ENCODE measurements at regions not wholly inside any gene's neighbourhood (a gene's known extent, or its start where the extent isn't known, plus 50 kb on each side); places are given as distances from the start of the nearest gene placed in this dataset.

DNA sequence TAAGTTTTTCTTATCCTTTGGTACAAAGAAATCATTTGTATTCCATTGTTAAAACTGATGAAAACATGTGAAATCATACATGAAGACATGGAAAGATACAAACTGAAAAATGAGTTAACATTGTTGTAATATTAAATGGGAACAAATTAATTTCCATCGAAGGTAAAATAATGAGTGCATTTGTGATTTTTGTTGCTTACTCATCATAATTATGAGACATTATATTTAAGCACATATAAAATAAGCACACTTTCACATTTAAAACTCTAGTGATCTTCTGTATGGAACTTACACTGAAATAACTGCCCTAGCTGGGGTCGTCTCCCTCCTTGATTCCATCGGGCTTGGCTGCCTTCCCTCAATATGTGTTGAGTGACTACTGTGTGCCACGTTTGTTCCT lies 204.2 kb upstream of the PRPS1L1 start:
- no peaks in the 10 kb centered on the region for H3K9me2 ChIP-seq (ENCODE audit: insufficient read depth)
- H3K27ac Mint-ChIP-seq = no peak overlapping the region

More for the DNA sequence above, 204.2 kb upstream of the PRPS1L1 start:
- Mint-ChIP-seq H3K27me3 (ENCODE audit: insufficient read depth, low read depth, poor library complexity) (no peaks in the 10 kb centered on the region), H3K4me3 (no peak overlapping the region), H3K4me1 (no peaks in the 10 kb centered on the region), H3K36me3 (ENCODE audit: low read depth) (no peaks in the 10 kb centered on the region), H3K9me3 (no peaks in the 10 kb centered on the region)
- no peak overlapping the region for H3K27ac ChIP-seq (ENCODE audit: low read depth)
- no peak for ATAC-seq
- no peak overlapping the region for H2AFZ ChIP-seq
- no peaks in the 10 kb centered on the region for H3K27me3 ChIP-seq (ENCODE audit: insufficient read depth)
- H4K20me1 ChIP-seq (replicated peaks; ENCODE audit: insufficient read depth) = no peaks in the 10 kb centered on the region
- no peak overlapping the region for H3K4me3 ChIP-seq
- H3K36me3 ChIP-seq (ENCODE audit: insufficient read depth) = no peaks in the 10 kb centered on the region
- TF ChIP-seq, protein P1, sequence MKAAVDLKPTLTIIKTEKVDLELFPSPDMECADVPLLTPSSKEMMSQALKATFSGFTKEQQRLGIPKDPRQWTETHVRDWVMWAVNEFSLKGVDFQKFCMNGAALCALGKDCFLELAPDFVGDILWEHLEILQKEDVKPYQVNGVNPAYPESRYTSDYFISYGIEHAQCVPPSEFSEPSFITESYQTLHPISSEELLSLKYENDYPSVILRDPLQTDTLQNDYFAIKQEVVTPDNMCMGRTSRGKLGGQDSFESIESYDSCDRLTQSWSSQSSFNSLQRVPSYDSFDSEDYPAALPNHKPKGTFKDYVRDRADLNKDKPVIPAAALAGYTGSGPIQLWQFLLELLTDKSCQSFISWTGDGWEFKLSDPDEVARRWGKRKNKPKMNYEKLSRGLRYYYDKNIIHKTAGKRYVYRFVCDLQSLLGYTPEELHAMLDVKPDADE (IDR thresholded peaks at IDR 0.05) = no peak
- TF ChIP-seq ZNF331 (CRISPR knock-in tag; IDR thresholded peaks at IDR 0.05; ENCODE audit: low read depth) (no peak), STAT1 (IDR thresholded peaks at IDR 0.05; ENCODE audit: unreplicated experiment) (no peak), EZH2 (IDR thresholded peaks at IDR 0.05; ENCODE audit: low read depth, unreplicated experiment) (no peak), CREB1 (CRISPR knock-in tag; IDR thresholded peaks at IDR 0.05; ENCODE audit: low read depth) (no peak), JUNB (IDR thresholded peaks at IDR 0.05; ENCODE audit: unreplicated experiment) (no peak), ZNF114 (CRISPR knock-in tag; IDR thresholded peaks at IDR 0.05) (no peak), NANOG (IDR thresholded peaks at IDR 0.05; ENCODE audit: borderline replicate concordance) (no peak)
- TF ChIP-seq, protein P2, sequence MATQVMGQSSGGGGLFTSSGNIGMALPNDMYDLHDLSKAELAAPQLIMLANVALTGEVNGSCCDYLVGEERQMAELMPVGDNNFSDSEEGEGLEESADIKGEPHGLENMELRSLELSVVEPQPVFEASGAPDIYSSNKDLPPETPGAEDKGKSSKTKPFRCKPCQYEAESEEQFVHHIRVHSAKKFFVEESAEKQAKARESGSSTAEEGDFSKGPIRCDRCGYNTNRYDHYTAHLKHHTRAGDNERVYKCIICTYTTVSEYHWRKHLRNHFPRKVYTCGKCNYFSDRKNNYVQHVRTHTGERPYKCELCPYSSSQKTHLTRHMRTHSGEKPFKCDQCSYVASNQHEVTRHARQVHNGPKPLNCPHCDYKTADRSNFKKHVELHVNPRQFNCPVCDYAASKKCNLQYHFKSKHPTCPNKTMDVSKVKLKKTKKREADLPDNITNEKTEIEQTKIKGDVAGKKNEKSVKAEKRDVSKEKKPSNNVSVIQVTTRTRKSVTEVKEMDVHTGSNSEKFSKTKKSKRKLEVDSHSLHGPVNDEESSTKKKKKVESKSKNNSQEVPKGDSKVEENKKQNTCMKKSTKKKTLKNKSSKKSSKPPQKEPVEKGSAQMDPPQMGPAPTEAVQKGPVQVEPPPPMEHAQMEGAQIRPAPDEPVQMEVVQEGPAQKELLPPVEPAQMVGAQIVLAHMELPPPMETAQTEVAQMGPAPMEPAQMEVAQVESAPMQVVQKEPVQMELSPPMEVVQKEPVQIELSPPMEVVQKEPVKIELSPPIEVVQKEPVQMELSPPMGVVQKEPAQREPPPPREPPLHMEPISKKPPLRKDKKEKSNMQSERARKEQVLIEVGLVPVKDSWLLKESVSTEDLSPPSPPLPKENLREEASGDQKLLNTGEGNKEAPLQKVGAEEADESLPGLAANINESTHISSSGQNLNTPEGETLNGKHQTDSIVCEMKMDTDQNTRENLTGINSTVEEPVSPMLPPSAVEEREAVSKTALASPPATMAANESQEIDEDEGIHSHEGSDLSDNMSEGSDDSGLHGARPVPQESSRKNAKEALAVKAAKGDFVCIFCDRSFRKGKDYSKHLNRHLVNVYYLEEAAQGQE (IDR thresholded peaks at IDR 0.05; ENCODE audit: unreplicated experiment) = no peak
- TF ChIP-seq, protein P3, sequence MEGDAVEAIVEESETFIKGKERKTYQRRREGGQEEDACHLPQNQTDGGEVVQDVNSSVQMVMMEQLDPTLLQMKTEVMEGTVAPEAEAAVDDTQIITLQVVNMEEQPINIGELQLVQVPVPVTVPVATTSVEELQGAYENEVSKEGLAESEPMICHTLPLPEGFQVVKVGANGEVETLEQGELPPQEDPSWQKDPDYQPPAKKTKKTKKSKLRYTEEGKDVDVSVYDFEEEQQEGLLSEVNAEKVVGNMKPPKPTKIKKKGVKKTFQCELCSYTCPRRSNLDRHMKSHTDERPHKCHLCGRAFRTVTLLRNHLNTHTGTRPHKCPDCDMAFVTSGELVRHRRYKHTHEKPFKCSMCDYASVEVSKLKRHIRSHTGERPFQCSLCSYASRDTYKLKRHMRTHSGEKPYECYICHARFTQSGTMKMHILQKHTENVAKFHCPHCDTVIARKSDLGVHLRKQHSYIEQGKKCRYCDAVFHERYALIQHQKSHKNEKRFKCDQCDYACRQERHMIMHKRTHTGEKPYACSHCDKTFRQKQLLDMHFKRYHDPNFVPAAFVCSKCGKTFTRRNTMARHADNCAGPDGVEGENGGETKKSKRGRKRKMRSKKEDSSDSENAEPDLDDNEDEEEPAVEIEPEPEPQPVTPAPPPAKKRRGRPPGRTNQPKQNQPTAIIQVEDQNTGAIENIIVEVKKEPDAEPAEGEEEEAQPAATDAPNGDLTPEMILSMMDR (conservative IDR thresholded peaks at IDR 0.05; ENCODE audit: low read depth in 2 of 2) = no peak
- TF ChIP-seq, protein P4, sequence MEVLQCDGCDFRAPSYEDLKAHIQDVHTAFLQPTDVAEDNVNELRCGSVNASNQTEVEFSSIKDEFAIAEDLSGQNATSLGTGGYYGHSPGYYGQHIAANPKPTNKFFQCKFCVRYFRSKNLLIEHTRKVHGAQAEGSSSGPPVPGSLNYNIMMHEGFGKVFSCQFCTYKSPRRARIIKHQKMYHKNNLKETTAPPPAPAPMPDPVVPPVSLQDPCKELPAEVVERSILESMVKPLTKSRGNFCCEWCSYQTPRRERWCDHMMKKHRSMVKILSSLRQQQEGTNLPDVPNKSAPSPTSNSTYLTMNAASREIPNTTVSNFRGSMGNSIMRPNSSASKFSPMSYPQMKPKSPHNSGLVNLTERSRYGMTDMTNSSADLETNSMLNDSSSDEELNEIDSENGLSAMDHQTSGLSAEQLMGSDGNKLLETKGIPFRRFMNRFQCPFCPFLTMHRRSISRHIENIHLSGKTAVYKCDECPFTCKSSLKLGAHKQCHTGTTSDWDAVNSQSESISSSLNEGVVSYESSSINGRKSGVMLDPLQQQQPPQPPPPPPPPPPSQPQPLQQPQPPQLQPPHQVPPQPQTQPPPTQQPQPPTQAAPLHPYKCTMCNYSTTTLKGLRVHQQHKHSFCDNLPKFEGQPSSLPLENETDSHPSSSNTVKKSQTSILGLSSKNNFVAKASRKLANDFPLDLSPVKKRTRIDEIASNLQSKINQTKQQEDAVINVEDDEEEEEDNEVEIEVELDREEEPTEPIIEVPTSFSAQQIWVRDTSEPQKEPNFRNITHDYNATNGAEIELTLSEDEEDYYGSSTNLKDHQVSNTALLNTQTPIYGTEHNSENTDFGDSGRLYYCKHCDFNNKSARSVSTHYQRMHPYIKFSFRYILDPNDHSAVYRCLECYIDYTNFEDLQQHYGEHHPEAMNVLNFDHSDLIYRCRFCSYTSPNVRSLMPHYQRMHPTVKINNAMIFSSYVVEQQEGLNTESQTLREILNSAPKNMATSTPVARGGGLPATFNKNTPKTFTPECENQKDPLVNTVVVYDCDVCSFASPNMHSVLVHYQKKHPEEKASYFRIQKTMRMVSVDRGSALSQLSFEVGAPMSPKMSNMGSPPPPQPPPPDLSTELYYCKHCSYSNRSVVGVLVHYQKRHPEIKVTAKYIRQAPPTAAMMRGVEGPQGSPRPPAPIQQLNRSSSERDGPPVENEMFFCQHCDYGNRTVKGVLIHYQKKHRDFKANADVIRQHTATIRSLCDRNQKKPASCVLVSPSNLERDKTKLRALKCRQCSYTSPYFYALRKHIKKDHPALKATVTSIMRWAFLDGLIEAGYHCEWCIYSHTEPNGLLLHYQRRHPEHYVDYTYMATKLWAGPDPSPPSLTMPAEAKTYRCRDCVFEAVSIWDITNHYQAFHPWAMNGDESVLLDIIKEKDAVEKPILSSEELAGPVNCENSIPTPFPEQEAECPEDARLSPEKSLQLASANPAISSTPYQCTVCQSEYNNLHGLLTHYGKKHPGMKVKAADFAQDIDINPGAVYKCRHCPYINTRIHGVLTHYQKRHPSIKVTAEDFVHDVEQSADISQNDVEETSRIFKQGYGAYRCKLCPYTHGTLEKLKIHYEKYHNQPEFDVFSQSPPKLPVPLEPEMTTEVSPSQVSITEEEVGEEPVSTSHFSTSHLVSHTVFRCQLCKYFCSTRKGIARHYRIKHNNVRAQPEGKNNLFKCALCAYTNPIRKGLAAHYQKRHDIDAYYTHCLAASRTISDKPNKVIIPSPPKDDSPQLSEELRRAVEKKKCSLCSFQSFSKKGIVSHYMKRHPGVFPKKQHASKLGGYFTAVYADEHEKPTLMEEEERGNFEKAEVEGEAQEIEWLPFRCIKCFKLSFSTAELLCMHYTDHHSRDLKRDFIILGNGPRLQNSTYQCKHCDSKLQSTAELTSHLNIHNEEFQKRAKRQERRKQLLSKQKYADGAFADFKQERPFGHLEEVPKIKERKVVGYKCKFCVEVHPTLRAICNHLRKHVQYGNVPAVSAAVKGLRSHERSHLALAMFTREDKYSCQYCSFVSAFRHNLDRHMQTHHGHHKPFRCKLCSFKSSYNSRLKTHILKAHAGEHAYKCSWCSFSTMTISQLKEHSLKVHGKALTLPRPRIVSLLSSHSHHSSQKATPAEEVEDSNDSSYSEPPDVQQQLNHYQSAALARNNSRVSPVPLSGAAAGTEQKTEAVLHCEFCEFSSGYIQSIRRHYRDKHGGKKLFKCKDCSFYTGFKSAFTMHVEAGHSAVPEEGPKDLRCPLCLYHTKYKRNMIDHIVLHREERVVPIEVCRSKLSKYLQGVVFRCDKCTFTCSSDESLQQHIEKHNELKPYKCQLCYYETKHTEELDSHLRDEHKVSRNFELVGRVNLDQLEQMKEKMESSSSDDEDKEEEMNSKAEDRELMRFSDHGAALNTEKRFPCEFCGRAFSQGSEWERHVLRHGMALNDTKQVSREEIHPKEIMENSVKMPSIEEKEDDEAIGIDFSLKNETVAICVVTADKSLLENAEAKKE (CRISPR knock-in tag; IDR thresholded peaks at IDR 0.05) = no peak
- no peaks in the 10 kb centered on the region for H3F3A ChIP-seq (replicated peaks; ENCODE audit: low read depth)
- DNase-seq (ENCODE audit: low spot score) = no peak
- H3K4me1 ChIP-seq (ENCODE audit: insufficient read depth) = no peaks in the 10 kb centered on the region
- no peaks in the 10 kb centered on the region for H3K79me2 ChIP-seq (replicated peaks; ENCODE audit: insufficient read depth)
- no peak overlapping the region for H3K4me2 ChIP-seq

Measured in GM23338 (cell line).